Upper lobe of left lung (tissue), 6 donors: ENCODE measurements at regions not wholly inside any gene's neighbourhood (a gene's known extent, or its start where the extent isn't known, plus 50 kb on each side); places are given as distances from the start of the nearest gene placed in this dataset.

ENCODE experiments used
- ATAC-seq, 2 donors: fragments of 200-7000 bp; cut with Tn5 transposase; one replicate each; pipeline ENCODE4 v1.9.1; 2022; ENCODE audit warnings: mild to moderate bottlenecking in 2 of 2, moderate library complexity in 2 of 2; ENCODE audit not compliant: low FRiP score in 2 of 2
- DNase-seq, 2 donors: peaks; one replicate each; pipeline ENCODE4 v3.0.0-alpha.2; 2019 to 2020
- H3K27ac ChIP-seq, 4 donors: fragments of 200-600 bp; sonication (generic); one replicate each; pipeline ENCODE4 v1.5.1; 2016 to 2019
- H3K27me3 ChIP-seq, 4 donors: fragments of 200-600 bp; sonication (generic); one replicate each; pipeline ENCODE4 v1.5.1; 2017 to 2019
- H3K36me3 ChIP-seq, 4 donors: fragments of 200-600 bp; sonication (generic); one replicate each; pipeline ENCODE4 v1.5.1; 2016 to 2019
- H3K4me1 ChIP-seq, 4 donors: fragments of 200-600 bp; sonication (generic); one replicate each; pipeline ENCODE4 v1.5.1; 2018 to 2019
- H3K4me3 ChIP-seq, 4 donors: fragments of 200-600 bp; sonication (generic); one replicate each; pipeline ENCODE4 v1.5.1; 2017 to 2019; ENCODE audit warnings: mild to moderate bottlenecking in 2 of 4, moderate library complexity in 1 of 4
- H3K9me3 ChIP-seq, 4 donors: fragments of 200-600 bp; sonication (generic); one replicate each; pipeline ENCODE4 v1.5.1; 2018 to 2019
- CTCF ChIP-seq, 6 experiments: fragments of 450-650 bp in 4 of 6; fragments of 200-600 bp in 2 of 6; sonication (generic) in 2 of 6; IDR thresholded peaks; one replicate each; pipeline ENCODE4 v1.5.1; 2016 to 2019; ENCODE audit warnings: antibody characterized with exemption in 6 of 6
- EP300 ChIP-seq, 4 donors: sonication (generic); formaldehyde crosslinking; IDR thresholded peaks; one replicate each; pipeline ENCODE4 v1.5.1; 2017; ENCODE audit warnings: antibody characterized with exemption in 4 of 4, control low read depth in 2 of 4
- POLR2A ChIP-seq, 4 donors: fragments of 450-650 bp; IDR thresholded peaks; one replicate each; pipeline ENCODE4 v1.5.1; 2016 to 2017; ENCODE audit warnings: antibody characterized with exemption in 4 of 4, mild to moderate bottlenecking in 2 of 4
- POLR2AphosphoS5 ChIP-seq, 2 donors: sonication (generic); formaldehyde crosslinking; IDR thresholded peaks; one replicate each; pipeline ENCODE4 v1.5.1; 2017; ENCODE audit warnings: antibody characterized with exemption in 2 of 2
- WGBS, 2 donors: methylation state at CpG; one replicate each; pipeline ENCODE4 v1.1.5; 2017 to 2018; 5-methylcytosine and 5-hydroxymethylcytosine counted together
- donor health status: DM: no; HTN: no; CAD: no; lungs with moderate emphysema.
- donor health status: DM: no; HTN: yes; CAD: no; lungs with severe emphysema.

- H3K36me3 ChIP-seq = no peaks in the 10 kb centered on the region
- peak overlapping the region; percentile 51 to 85 (median 68) for H3K27ac ChIP-seq
- WGBS, 2 donors = 53% methylated on average over 4 of the region's 4 CpGs
- DNase-seq (peak in 1 of 2 donors; percentile 25), ATAC-seq (peak; percentile 81 to 85)
- no peaks in the 10 kb centered on the region for H3K27me3 ChIP-seq
- H3K9me3 ChIP-seq = no peaks in the 10 kb centered on the region
- TF ChIP-seq POLR2AphosphoS5 (IDR thresholded peaks at IDR 0.05) (peak; percentile 89 to 96), POLR2A (IDR thresholded peaks at IDR 0.05) (no peak), CTCF (IDR thresholded peaks at IDR 0.05) (peak in 3 of 6 experiments; percentile 12 to 48 (median 15)), EP300 (IDR thresholded peaks at IDR 0.05) (peak; percentile 77 to 97 (median 92))
- peaks cover 34 to 50% (median 44%) of the 10 kb centered on the region in 4 donors for H3K4me1 ChIP-seq
- H3K4me3 ChIP-seq = no peak overlapping the region
Observed at GRCh38 chr3:16060358-16060852, 114.1 kb upstream of the GALNT15 start.

- H3K27me3 ChIP-seq = no peaks in the 10 kb centered on the region
- peak; percentile 16 to 76 for ATAC-seq
- peaks cover 29 to 45% (median 40%) of the 10 kb centered on the region in 4 donors for H3K4me1 ChIP-seq
- H3K4me3 ChIP-seq = no peak overlapping the region
- TF ChIP-seq POLR2AphosphoS5 (IDR thresholded peaks at IDR 0.05) = no peak
- TF ChIP-seq EP300 (IDR thresholded peaks at IDR 0.05) = no peak
- TF ChIP-seq CTCF (IDR thresholded peaks at IDR 0.05) = no peak
- no peak for TF ChIP-seq POLR2A (IDR thresholded peaks at IDR 0.05)
- no peak for DNase-seq
- H3K36me3 ChIP-seq = no peaks in the 10 kb centered on the region
- WGBS, 2 donors = 68 to 71% methylated on average over 1 of the region's 1 CpG
- H3K27ac ChIP-seq = peak overlapping the region; percentile 51 to 72 (median 65)
- no peaks in the 10 kb centered on the region for H3K9me3 ChIP-seq
Observed at GRCh38 chr3:16060945-16061344, 113.5 kb upstream of the GALNT15 start.

- no peaks in the 10 kb centered on the region for H3K36me3 ChIP-seq
- no peak for DNase-seq
- H3K4me1 ChIP-seq = peaks cover 26 to 41% (median 35%) of the 10 kb centered on the region in 4 donors
- H3K27me3 ChIP-seq = no peaks in the 10 kb centered on the region
- H3K4me3 ChIP-seq = no peak overlapping the region
- H3K27ac ChIP-seq = peak overlapping the region in 1 of 4 donors; percentile 65
- TF ChIP-seq POLR2A (IDR thresholded peaks at IDR 0.05) (no peak), POLR2AphosphoS5 (IDR thresholded peaks at IDR 0.05) (no peak), CTCF (IDR thresholded peaks at IDR 0.05) (no peak), EP300 (IDR thresholded peaks at IDR 0.05) (no peak)
- H3K9me3 ChIP-seq = no peaks in the 10 kb centered on the region
- no peak for ATAC-seq
- 93 to 96% methylated on average over 2 of the region's 2 CpGs for WGBS, 2 donors
Observed at GRCh38 chr3:16061491-16061890, 113.0 kb upstream of the GALNT15 start.

- 78 to 80% methylated on average over 2 of the region's 2 CpGs for WGBS, 2 donors
- TF ChIP-seq CTCF (IDR thresholded peaks at IDR 0.05) (no peak), POLR2A (IDR thresholded peaks at IDR 0.05) (no peak)
- Histone ChIP-seq H3K4me1 (peaks cover 27 to 39% (median 32%) of the 10 kb centered on the region in 4 donors), H3K27me3 (no peaks in the 10 kb centered on the region), H3K9me3 (no peaks in the 10 kb centered on the region), H3K4me3 (no peak overlapping the region), H3K27ac (no peak overlapping the region), H3K36me3 (no peaks in the 10 kb centered on the region)
- DNase-seq = no peak
- no peak for ATAC-seq
Observed at GRCh38 chr3:16063603-16064002, 110.9 kb upstream of the GALNT15 start.
